ENCODE measurements at regions not wholly inside any gene's neighbourhood (a gene's known extent, or its start where the extent isn't known, plus 50 kb on each side); places are given as distances from the start of the nearest gene placed in this dataset.

DNA sequence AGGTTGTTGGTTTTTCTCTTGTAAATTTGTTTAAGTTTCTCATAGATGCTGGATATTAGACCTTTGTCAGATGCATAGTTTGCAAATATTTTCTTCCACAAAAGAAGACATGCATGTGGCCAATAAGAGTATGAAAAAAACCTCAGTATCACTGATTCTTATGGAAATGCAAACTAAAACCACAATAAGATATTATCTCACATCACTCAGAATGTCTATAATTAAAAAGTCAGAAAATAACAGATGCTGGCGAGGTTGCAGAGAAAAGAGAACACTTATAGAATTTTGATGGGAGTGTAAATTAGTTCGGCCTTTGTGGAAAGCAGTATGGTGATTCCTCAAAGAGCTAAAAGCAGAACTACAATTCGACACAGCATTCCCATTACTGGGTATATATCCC lies 1355.6 kb downstream of the FAM133A start:
- TF ChIP-seq POLR2AphosphoS5 (IDR thresholded peaks at IDR 0.05; ENCODE audit: low read depth, low read length) (no peak), POLR2A (IDR thresholded peaks at IDR 0.05; ENCODE audit: low read depth, low read length) (no peak), PAX5 (IDR thresholded peaks at IDR 0.05; ENCODE audit: insufficient read depth, low read length, severe bottlenecking) (no peak), SPI1 (IDR thresholded peaks at IDR 0.05; ENCODE audit: low read depth, low read length) (no peak), TAF1 (IDR thresholded peaks at IDR 0.05; ENCODE audit: low read depth, low read length) (no peak), POU2F2 (IDR thresholded peaks at IDR 0.05; ENCODE audit: low read depth, low read length) (no peak)
- no peak for FAIRE-seq
- DNase-seq (ENCODE audit: insufficient read length, low spot score) = no peak

DNA sequence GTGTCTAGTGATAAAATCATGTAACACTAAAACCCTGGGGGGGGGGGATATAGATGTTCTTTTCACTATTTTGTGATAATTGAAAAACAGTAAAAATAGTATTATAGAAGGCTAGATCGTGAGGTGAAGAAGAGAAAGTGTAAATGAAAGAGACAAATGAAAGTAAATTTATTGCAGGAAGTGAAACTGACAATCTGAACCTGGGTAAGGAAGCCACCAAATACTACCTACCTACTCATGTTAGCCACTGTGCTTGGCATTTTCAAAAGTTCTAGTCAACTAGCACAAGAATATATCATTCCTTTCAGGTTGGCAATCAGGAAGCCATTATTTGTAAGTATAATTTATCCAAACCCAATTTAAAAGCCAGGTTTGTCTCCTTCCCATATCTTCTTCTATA lies 1366.1 kb downstream of the FAM133A start:
- DNase-seq (ENCODE audit: insufficient read length, low spot score) (no peak), FAIRE-seq (no peak)
- TF ChIP-seq PAX5 (IDR thresholded peaks at IDR 0.05; ENCODE audit: insufficient read depth, low read length, severe bottlenecking) = no peak
- no peak for TF ChIP-seq POLR2A (IDR thresholded peaks at IDR 0.05; ENCODE audit: low read depth, low read length)
- no peak for TF ChIP-seq TAF1 (IDR thresholded peaks at IDR 0.05; ENCODE audit: low read depth, low read length)
- TF ChIP-seq SPI1 (IDR thresholded peaks at IDR 0.05; ENCODE audit: low read depth, low read length) = 0 out of 2 replicates have a peak, but pooled peaks have one; percentile 47
- TF ChIP-seq POLR2AphosphoS5 (IDR thresholded peaks at IDR 0.05; ENCODE audit: low read depth, low read length) = no peak

- FAIRE-seq = no peak
- peak; percentile 33; the same call in 1 of the 2 replicates for TF ChIP-seq SPI1 (IDR thresholded peaks at IDR 0.05; ENCODE audit: low read depth, low read length)
- no peak for TF ChIP-seq PAX5 (IDR thresholded peaks at IDR 0.05; ENCODE audit: insufficient read depth, low read length, severe bottlenecking)
- no peak for DNase-seq (ENCODE audit: insufficient read length, low spot score)
Measured at GRCh38 chrX:95044331-95044730, 1370.3 kb downstream of the FAM133A start.

DNA sequence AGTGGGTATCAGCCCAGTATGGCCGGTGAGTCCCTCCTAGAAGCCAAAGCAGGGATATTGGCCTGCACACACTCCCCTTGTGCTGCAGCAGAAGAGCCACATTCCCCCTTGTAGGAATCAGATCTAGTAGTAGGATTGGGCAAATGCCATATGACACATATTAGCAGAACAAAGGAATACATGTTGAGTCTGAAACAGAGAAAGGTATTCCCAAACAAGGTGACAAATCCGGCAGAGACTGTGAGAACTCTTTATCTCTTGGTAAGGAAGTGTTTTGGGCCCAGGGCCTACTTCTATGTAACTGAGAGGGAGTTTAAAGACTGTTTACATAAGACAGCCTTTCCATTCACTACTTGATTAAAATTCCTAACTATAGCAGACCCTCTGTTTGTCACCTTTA lies 1382.0 kb downstream of the FAM133A start:
- FAIRE-seq (no peak), DNase-seq (ENCODE audit: insufficient read length, low spot score) (no peak)
- TF ChIP-seq TAF1 (IDR thresholded peaks at IDR 0.05; ENCODE audit: low read depth, low read length) = no peak
- TF ChIP-seq SPI1 (IDR thresholded peaks at IDR 0.05; ENCODE audit: low read depth, low read length) = no peak
- TF ChIP-seq POLR2A (IDR thresholded peaks at IDR 0.05; ENCODE audit: low read depth, low read length) = no peak
- TF ChIP-seq POLR2AphosphoS5 (IDR thresholded peaks at IDR 0.05; ENCODE audit: low read depth, low read length) = no peak
- TF ChIP-seq PAX5 (IDR thresholded peaks at IDR 0.05; ENCODE audit: insufficient read depth, low read length, severe bottlenecking) = no peak
- TF ChIP-seq POU2F2 (IDR thresholded peaks at IDR 0.05; ENCODE audit: low read depth, low read length) = no peak

GRCh38 chrX:95056901-95057300 lies 1382.9 kb downstream of the FAM133A start:
- FAIRE-seq (no peak), DNase-seq (ENCODE audit: insufficient read length, low spot score) (no peak)
- TF ChIP-seq POLR2AphosphoS5 (IDR thresholded peaks at IDR 0.05; ENCODE audit: low read depth, low read length) (no peak), POLR2A (IDR thresholded peaks at IDR 0.05; ENCODE audit: low read depth, low read length) (no peak), POU2F2 (IDR thresholded peaks at IDR 0.05; ENCODE audit: low read depth, low read length) (no peak)

DNA sequence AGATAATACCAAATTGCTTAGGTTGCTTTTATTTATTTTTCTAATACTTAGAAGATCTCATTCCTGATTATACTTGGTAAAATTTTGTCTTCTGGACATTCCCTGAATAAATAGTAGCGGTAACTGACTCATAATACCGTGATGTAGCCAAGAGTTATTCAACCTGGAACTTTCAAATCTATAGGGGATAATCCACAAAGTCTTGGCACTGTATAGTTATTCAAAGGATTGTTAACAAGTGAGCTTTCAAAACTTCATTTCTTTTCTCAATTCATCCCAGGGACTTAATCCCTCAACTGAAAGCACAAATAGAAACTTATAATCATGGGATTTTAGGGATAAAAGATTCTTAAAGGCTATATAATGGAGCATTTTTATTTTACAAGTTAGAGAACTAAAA lies 1383.3 kb downstream of the FAM133A start:
- FAIRE-seq = no peak
- no peak for DNase-seq (ENCODE audit: insufficient read length, low spot score)
- TF ChIP-seq PAX5 (IDR thresholded peaks at IDR 0.05; ENCODE audit: insufficient read depth, low read length, severe bottlenecking) (no peak), POU2F2 (IDR thresholded peaks at IDR 0.05; ENCODE audit: low read depth, low read length) (no peak), SPI1 (IDR thresholded peaks at IDR 0.05; ENCODE audit: low read depth, low read length) (no peak), POLR2AphosphoS5 (IDR thresholded peaks at IDR 0.05; ENCODE audit: low read depth, low read length) (no peak), TAF1 (IDR thresholded peaks at IDR 0.05; ENCODE audit: low read depth, low read length) (no peak), POLR2A (IDR thresholded peaks at IDR 0.05; ENCODE audit: low read depth, low read length) (no peak)

DNA sequence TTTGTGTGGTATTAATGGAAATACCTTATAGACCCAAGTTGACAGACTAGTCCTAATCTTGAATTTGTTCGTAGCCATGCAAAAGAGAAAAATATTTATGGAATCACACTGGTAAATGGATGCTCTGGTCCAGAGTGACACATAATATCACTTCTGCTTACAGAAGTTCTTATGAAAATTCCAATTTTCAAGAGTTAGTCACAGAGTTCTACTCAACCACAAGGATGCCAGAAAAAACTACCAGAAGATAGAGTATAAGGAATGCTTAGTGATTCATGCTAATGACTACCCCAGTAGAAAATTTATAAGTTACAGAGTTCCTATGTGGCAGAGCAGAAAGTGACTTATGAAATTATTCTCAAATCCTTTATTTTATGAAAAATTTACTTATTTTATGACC lies 1384.8 kb downstream of the FAM133A start:
- TF ChIP-seq TAF1 (IDR thresholded peaks at IDR 0.05; ENCODE audit: low read depth, low read length) = no peak
- TF ChIP-seq POLR2AphosphoS5 (IDR thresholded peaks at IDR 0.05; ENCODE audit: low read depth, low read length) = no peak
- no peak for TF ChIP-seq PAX5 (IDR thresholded peaks at IDR 0.05; ENCODE audit: insufficient read depth, low read length, severe bottlenecking)
- TF ChIP-seq POU2F2 (IDR thresholded peaks at IDR 0.05; ENCODE audit: low read depth, low read length) = no peak
- TF ChIP-seq SPI1 (IDR thresholded peaks at IDR 0.05; ENCODE audit: low read depth, low read length) = no peak
- FAIRE-seq (no peak), DNase-seq (ENCODE audit: insufficient read length, low spot score) (no peak)

- TF ChIP-seq SPI1 (IDR thresholded peaks at IDR 0.05; ENCODE audit: low read depth, low read length) (no peak), PAX5 (IDR thresholded peaks at IDR 0.05; ENCODE audit: insufficient read depth, low read length, severe bottlenecking) (no peak), POLR2AphosphoS5 (IDR thresholded peaks at IDR 0.05; ENCODE audit: low read depth, low read length) (no peak), POLR2A (IDR thresholded peaks at IDR 0.05; ENCODE audit: low read depth, low read length) (no peak), POU2F2 (IDR thresholded peaks at IDR 0.05; ENCODE audit: low read depth, low read length) (no peak), TAF1 (IDR thresholded peaks at IDR 0.05; ENCODE audit: low read depth, low read length) (no peak)
- FAIRE-seq (no peak), DNase-seq (ENCODE audit: insufficient read length, low spot score) (no peak)
Measured at GRCh38 chrX:95059909-95060308, 1385.9 kb downstream of the FAM133A start.

GRCh38 chrX:95063554-95063953 lies 1389.5 kb downstream of the FAM133A start:
- FAIRE-seq = no peak
- no peak for TF ChIP-seq TAF1 (IDR thresholded peaks at IDR 0.05; ENCODE audit: low read depth, low read length)
- TF ChIP-seq POLR2A (IDR thresholded peaks at IDR 0.05; ENCODE audit: low read depth, low read length) = no peak
- TF ChIP-seq PAX5 (IDR thresholded peaks at IDR 0.05; ENCODE audit: insufficient read depth, low read length, severe bottlenecking) = no peak
- TF ChIP-seq SPI1 (IDR thresholded peaks at IDR 0.05; ENCODE audit: low read depth, low read length) = no peak
- no peak for TF ChIP-seq POLR2AphosphoS5 (IDR thresholded peaks at IDR 0.05; ENCODE audit: low read depth, low read length)
- TF ChIP-seq POU2F2 (IDR thresholded peaks at IDR 0.05; ENCODE audit: low read depth, low read length) = no peak
- DNase-seq (ENCODE audit: insufficient read length, low spot score) = no peak

DNA sequence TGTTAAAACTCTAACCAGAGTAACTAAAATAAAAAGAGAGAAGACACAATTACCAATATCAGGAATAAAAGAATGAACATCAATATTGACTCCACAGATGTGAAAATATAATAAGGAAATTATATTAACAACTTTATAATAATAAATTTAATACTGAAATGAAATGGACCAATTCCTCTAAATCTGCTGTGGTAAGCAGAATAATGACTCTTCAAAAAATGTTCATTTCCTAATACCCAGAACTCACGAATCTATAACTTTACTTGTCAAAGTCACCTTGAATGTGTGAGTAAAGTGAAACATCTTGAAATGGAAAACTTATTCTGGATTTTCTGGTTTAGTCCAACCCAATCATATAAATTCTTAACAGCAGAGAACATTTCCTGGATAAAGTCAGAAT lies 1391.1 kb downstream of the FAM133A start:
- FAIRE-seq = no peak
- TF ChIP-seq POLR2AphosphoS5 (IDR thresholded peaks at IDR 0.05; ENCODE audit: low read depth, low read length) = no peak
- TF ChIP-seq SPI1 (IDR thresholded peaks at IDR 0.05; ENCODE audit: low read depth, low read length) = no peak
- no peak for TF ChIP-seq PAX5 (IDR thresholded peaks at IDR 0.05; ENCODE audit: insufficient read depth, low read length, severe bottlenecking)
- no peak for TF ChIP-seq TAF1 (IDR thresholded peaks at IDR 0.05; ENCODE audit: low read depth, low read length)
- TF ChIP-seq POU2F2 (IDR thresholded peaks at IDR 0.05; ENCODE audit: low read depth, low read length) = no peak
- TF ChIP-seq POLR2A (IDR thresholded peaks at IDR 0.05; ENCODE audit: low read depth, low read length) = no peak
- DNase-seq (ENCODE audit: insufficient read length, low spot score) = no peak
